ENCODE measurements at regions not wholly inside any gene's neighbourhood (a gene's known extent, or its start where the extent isn't known, plus 50 kb on each side); places are given as distances from the start of the nearest gene placed in this dataset.

GRCh38 chr14:98015921-98016320 lies 1218.7 kb downstream of the VRK1 start:
- intact Hi-C loops (cut with DNase I): no loop called here
- no peak for DNase-seq (ENCODE audit: extremely low spot score)

GRCh38 chr14:98018628-98019027 lies 1221.4 kb downstream of the VRK1 start:
- TF ChIP-seq EP300 (IDR thresholded peaks at IDR 0.05) (no peak), POLR2AphosphoS5 (IDR thresholded peaks at IDR 0.05) (no peak), POLR2A (IDR thresholded peaks at IDR 0.05; ENCODE audit: low read depth) (no peak)
- TF ChIP-seq, protein P1, sequence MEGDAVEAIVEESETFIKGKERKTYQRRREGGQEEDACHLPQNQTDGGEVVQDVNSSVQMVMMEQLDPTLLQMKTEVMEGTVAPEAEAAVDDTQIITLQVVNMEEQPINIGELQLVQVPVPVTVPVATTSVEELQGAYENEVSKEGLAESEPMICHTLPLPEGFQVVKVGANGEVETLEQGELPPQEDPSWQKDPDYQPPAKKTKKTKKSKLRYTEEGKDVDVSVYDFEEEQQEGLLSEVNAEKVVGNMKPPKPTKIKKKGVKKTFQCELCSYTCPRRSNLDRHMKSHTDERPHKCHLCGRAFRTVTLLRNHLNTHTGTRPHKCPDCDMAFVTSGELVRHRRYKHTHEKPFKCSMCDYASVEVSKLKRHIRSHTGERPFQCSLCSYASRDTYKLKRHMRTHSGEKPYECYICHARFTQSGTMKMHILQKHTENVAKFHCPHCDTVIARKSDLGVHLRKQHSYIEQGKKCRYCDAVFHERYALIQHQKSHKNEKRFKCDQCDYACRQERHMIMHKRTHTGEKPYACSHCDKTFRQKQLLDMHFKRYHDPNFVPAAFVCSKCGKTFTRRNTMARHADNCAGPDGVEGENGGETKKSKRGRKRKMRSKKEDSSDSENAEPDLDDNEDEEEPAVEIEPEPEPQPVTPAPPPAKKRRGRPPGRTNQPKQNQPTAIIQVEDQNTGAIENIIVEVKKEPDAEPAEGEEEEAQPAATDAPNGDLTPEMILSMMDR (IDR thresholded peaks at IDR 0.05): no peak
- no peaks in the 10 kb centered on the region for H3K9me3 ChIP-seq
- H3K27me3 ChIP-seq: no peaks in the 10 kb centered on the region
- intact Hi-C loops (cut with DNase I): no loop called here
- no peak for DNase-seq (ENCODE audit: extremely low spot score)
- WGBS: 82% methylated on average over 2 of the region's 2 CpGs
- no peak overlapping the region for H3K4me3 ChIP-seq
- H3K27ac ChIP-seq (replicated peaks in 1 of 4): no peak overlapping the region
- no peaks in the 10 kb centered on the region for H3K36me3 ChIP-seq
- no peaks in the 10 kb centered on the region for H3K4me1 ChIP-seq

More at GRCh38 chr14:98015921-98016320, 1218.7 kb downstream of the VRK1 start:
- WGBS: 59% methylated on average over 2 of the region's 2 CpGs
- no peak overlapping the region for H3K4me3 ChIP-seq
- H3K9me3 ChIP-seq: no peaks in the 10 kb centered on the region
- H3K36me3 ChIP-seq: no peaks in the 10 kb centered on the region
- TF ChIP-seq EP300 (IDR thresholded peaks at IDR 0.05): no peak
- no peaks in the 10 kb centered on the region for H3K27me3 ChIP-seq
- no peaks in the 10 kb centered on the region for H3K4me1 ChIP-seq
- no peak overlapping the region for H3K27ac ChIP-seq (replicated peaks in 1 of 4)

GRCh38 chr14:98022541-98023520 lies 1225.6 kb downstream of the VRK1 start:
- intact Hi-C loops (cut with DNase I): no loop called here
- H3K27ac ChIP-seq (replicated peaks in 1 of 4): no peak overlapping the region
- H3K4me3 ChIP-seq: no peak overlapping the region
- no peaks in the 10 kb centered on the region for H3K9me3 ChIP-seq
- 48% methylated on average over 11 of the region's 11 CpGs for WGBS
- TF ChIP-seq EP300 (IDR thresholded peaks at IDR 0.05) (no peak), POLR2A (IDR thresholded peaks at IDR 0.05; ENCODE audit: low read depth) (no peak), POLR2AphosphoS5 (IDR thresholded peaks at IDR 0.05) (no peak)
- TF ChIP-seq, protein P1 (IDR thresholded peaks at IDR 0.05): no peak
- peak; percentile 81 for DNase-seq (ENCODE audit: extremely low spot score)
- H3K27me3 ChIP-seq: peaks cover 0 to 6% (median 0%) of the 10 kb centered on the region in 4 donors
- H3K36me3 ChIP-seq: no peaks in the 10 kb centered on the region
- no peaks in the 10 kb centered on the region for H3K4me1 ChIP-seq

- Histone ChIP-seq H3K4me1 (no peaks in the 10 kb centered on the region), H3K36me3 (no peaks in the 10 kb centered on the region), H3K27me3 (peaks cover 0 to 6% (median 0%) of the 10 kb centered on the region in 4 donors), H3K9me3 (peaks cover 0 to 11% (median 5%) of the 10 kb centered on the region in 4 donors), H3K27ac (replicated peaks in 1 of 4) (no peak overlapping the region), H3K4me3 (no peak overlapping the region)
- TF ChIP-seq, protein P1 (IDR thresholded peaks at IDR 0.05): no peak
- TF ChIP-seq POLR2AphosphoS5 (IDR thresholded peaks at IDR 0.05) (no peak), EP300 (IDR thresholded peaks at IDR 0.05) (no peak), POLR2A (IDR thresholded peaks at IDR 0.05; ENCODE audit: low read depth) (no peak)
- DNase-seq (ENCODE audit: extremely low spot score): no peak
- intact Hi-C loops (cut with DNase I): no loop called here
- 89% methylated on average over 6 of the region's 6 CpGs for WGBS
These were observed 1231.0 kb downstream of the VRK1 start for GRCh38 chr14:98028162-98028561.

- TF ChIP-seq EP300 (IDR thresholded peaks at IDR 0.05): no peak
- TF ChIP-seq POLR2A (IDR thresholded peaks at IDR 0.05; ENCODE audit: low read depth): no peak
- no peak for TF ChIP-seq POLR2AphosphoS5 (IDR thresholded peaks at IDR 0.05)
- TF ChIP-seq, protein P1 (IDR thresholded peaks at IDR 0.05): no peak
- Histone ChIP-seq H3K4me1 (no peaks in the 10 kb centered on the region), H3K27me3 (no peaks in the 10 kb centered on the region), H3K36me3 (no peaks in the 10 kb centered on the region), H3K4me3 (no peak overlapping the region), H3K9me3 (peaks cover 0 to 11% (median 5%) of the 10 kb centered on the region in 4 donors), H3K27ac (replicated peaks in 1 of 4) (no peak overlapping the region)
- intact Hi-C loops (cut with DNase I): no loop called here
- 75% methylated on average over 4 of the region's 4 CpGs for WGBS
- peak; percentile 24 for DNase-seq (ENCODE audit: extremely low spot score)
These were observed 1236.6 kb downstream of the BCL11B start for GRCh38 chr14:98035396-98035795.
